ENCODE measurements at regions not wholly inside any gene's neighbourhood (a gene's known extent, or its start where the extent isn't known, plus 50 kb on each side); places are given as distances from the start of the nearest gene placed in this dataset.

DNA sequence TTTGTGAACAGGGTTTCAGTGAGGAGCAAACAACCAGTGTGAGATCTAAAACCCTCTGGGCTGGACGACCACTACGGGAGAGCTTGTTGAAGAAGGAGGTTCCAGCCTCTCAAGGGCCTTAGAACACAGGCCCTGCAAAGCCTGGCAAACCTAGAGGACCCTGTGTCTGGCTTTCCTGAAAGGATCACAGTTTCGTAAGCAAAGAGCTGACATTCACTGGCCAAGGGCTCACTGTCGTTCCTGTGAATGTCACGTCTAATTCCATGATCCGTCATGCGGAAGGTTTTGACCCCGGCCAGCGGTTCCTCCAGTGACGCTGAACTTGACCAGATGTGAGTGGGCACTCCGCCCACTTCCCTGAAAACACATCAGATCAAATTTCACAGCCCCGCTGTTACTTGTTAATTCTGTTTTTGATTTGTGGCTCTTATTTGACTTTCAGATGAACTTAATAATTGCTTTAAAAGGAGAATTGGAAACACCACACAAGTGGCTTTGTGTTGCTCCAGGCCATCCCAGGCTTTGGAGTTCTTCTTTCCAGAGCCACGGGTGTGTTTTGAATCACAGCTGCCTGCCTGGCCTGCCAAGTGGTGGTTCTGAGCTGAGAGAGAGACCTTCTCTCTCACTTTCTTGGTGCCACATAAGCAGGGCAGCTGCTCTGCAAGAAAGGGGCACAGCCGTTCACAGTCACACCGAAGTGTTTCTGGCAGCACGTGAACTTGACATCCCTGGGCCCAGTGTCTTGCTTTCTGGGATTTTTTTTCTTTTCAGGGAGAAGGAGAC is 308.4 kb downstream of the NDUFA10 start:
- TF ChIP-seq, protein P1, sequence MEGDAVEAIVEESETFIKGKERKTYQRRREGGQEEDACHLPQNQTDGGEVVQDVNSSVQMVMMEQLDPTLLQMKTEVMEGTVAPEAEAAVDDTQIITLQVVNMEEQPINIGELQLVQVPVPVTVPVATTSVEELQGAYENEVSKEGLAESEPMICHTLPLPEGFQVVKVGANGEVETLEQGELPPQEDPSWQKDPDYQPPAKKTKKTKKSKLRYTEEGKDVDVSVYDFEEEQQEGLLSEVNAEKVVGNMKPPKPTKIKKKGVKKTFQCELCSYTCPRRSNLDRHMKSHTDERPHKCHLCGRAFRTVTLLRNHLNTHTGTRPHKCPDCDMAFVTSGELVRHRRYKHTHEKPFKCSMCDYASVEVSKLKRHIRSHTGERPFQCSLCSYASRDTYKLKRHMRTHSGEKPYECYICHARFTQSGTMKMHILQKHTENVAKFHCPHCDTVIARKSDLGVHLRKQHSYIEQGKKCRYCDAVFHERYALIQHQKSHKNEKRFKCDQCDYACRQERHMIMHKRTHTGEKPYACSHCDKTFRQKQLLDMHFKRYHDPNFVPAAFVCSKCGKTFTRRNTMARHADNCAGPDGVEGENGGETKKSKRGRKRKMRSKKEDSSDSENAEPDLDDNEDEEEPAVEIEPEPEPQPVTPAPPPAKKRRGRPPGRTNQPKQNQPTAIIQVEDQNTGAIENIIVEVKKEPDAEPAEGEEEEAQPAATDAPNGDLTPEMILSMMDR (IDR thresholded peaks at IDR 0.05), result no peak
- TF ChIP-seq EZH2phosphoT487 (IDR thresholded peaks at IDR 0.05), result no peak

Measured in neural progenitor cell (in vitro differentiated cells).